ENCODE measurements at regions not wholly inside any gene's neighbourhood (a gene's known extent, or its start where the extent isn't known, plus 50 kb on each side); places are given as distances from the start of the nearest gene placed in this dataset.

GRCh38 chr4:122234686-122235085, 82.6 kb downstream of the BLTP1 start:
- TF ChIP-seq CTCF (IDR thresholded peaks at IDR 0.05), result no peak
- no peak for TF ChIP-seq POLR2A (IDR thresholded peaks at IDR 0.05)

All from esophagus squamous epithelium (tissue), 4 donors.